Stimulated activated effector memory CD8-positive, alpha-beta T cell treated with anti-CD3 and anti-CD28 coated beads, Interleukin-12 subunit alpha, Interleukin-12 subunit beta, amount 100 ng/mL, for 72 hours (primary cell): ENCODE measurements at regions not wholly inside any gene's neighbourhood (a gene's known extent, or its start where the extent isn't known, plus 50 kb on each side); places are given as distances from the start of the nearest gene placed in this dataset.
"Not testable (repeated sequence)": the region's sequence is repeated elsewhere in the genome, so short reads cannot be mapped to it uniquely, and the experiment has no call there.

Experiments used
- ATAC-seq: fragments of 150-1000 bp; cut with Tn5 transposase; 2 replicates; pipeline ENCODE4 v1.10.0; 2021
- DNase-seq, 2 donors: peaks; one replicate each; pipeline ENCODE4 v3.0.0; 2021 to 2022; ENCODE audit warnings: low spot score in 2 of 2
- H3K27ac Mint-ChIP-seq: one replicate; pipeline ENCODE4 v1.8.0; 2022; ENCODE audit warnings: mild to moderate bottlenecking, mixed read lengths
- H3K36me3 Mint-ChIP-seq: one replicate; pipeline ENCODE4 v1.8.0; 2022; ENCODE audit warnings: mild to moderate bottlenecking, mixed read lengths
- H3K4me1 Mint-ChIP-seq: one replicate; pipeline ENCODE4 v1.8.0; 2022; ENCODE audit warnings: mixed read lengths
- H3K4me3 Mint-ChIP-seq: one replicate; pipeline ENCODE4 v1.8.0; 2022; ENCODE audit warnings: mild to moderate bottlenecking, mixed read lengths
- H3K9me3 Mint-ChIP-seq: one replicate; pipeline ENCODE4 v1.8.0; 2022; ENCODE audit warnings: mixed read lengths

DNA sequence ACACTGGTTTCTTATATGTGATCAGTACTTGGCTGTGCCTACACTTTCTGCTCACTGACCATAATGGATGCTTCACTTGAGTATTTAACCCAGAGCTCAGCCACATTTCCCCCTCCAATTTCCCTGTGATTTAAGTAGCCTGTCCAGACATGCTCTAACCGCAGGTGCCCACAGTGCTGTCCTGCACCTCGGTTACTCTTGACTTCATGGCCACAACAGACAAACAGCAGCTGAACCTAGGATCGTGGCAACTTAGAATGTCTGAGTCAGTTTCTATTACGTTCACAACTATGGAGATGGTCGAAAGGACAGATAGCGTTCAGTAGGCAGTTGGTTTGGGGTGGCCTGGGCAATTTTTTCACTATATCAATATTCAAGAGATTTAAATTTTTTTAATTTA lies 306.9 kb upstream of the SGK1 start:
- ATAC-seq (no peak), DNase-seq (no peak)
- H3K36me3 Mint-ChIP-seq: no peaks in the 10 kb centered on the region
- H3K27ac Mint-ChIP-seq: no peak overlapping the region
- no peaks in the 10 kb centered on the region for H3K9me3 Mint-ChIP-seq
- H3K4me3 Mint-ChIP-seq: no peak overlapping the region
- peaks cover under 1% of the 10 kb centered on the region for H3K4me1 Mint-ChIP-seq

DNA sequence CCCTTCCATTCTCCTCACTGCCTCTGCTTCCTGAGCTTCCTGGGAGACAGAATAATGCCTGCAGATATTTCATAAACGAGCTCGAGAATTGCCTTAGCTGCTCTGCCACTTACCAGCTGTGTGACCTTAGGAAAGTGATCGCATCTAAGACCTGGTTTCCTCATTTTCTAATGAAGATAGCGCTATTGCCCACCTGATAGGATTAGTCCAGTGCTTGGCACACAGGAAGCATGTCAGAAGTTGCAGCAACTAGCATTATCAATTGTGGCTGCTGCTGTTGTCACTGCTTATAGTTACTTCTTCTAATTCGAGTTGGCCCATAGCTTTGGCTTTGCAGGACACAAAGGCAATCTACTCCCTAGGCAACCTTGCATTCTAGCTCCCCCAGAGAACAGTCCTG lies 305.5 kb upstream of the SGK1 start:
- H3K4me3 Mint-ChIP-seq: no peak overlapping the region
- H3K9me3 Mint-ChIP-seq: no peaks in the 10 kb centered on the region
- H3K36me3 Mint-ChIP-seq: no peaks in the 10 kb centered on the region
- H3K27ac Mint-ChIP-seq: no peak overlapping the region
- H3K4me1 Mint-ChIP-seq: peaks cover 9% of the 10 kb centered on the region
- ATAC-seq (no peak), DNase-seq (no peak)

DNA sequence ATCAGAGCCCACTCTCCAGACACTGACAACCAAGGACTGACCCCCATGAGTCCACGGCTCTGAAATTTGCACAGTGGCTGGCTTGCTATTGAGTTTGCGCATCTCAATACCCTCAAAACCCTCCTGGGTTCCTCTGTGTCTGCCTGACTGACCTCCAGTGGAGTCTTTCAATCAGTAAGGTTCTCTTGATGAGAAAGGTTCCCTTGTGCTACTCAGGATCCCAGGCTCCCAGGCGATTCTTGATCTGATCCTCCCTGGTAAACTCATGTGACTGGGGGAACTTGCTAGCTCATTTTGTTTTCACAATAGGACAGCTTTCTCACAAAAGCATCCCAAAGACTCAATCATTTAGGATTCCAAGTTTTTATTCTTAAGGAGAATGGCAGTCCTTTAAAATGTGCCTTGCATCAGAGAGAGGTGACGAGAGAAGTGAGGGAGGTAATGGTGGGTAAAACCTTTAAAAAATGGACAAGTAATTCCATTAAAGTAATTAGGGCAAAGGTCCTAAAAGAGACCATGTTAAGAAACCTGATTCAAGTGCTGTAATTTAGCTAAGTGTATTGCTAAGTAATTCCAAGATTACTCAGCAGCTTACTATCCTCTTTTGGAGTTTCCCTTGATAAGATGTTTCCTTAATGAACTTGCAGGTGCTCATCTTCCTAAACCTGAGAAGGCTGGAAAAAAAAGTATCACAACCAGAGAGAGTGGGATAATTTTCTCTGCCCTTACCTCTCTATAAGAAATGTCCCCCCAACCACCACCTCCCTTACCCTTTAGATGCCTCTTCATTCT lies 304.7 kb upstream of the SGK1 start:
- Mint-ChIP-seq H3K27ac (no peak overlapping the region), H3K36me3 (no peaks in the 10 kb centered on the region), H3K4me1 (peaks cover 9% of the 10 kb centered on the region), H3K9me3 (no peaks in the 10 kb centered on the region), H3K4me3 (no peak overlapping the region)
- DNase-seq: no peak
- no peak for ATAC-seq

DNA sequence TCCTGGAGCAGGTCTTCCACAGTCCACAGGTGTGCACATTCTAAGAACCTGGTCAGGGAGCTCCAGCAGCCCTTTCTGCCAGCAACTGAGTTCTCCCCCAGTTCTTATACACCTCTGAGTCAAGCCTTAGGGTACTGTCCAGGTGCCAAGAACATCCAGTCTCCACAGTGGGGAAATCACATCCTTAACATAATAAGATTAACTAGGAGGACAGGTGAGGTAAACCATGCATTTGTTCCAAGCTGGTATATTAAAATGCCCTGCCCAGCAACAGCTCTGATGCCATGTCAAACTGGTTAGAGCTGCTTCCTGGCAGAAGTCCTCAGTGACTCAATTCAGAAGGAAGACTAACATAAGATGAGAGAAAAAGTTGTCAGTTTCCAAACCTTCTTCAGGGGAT lies 303.9 kb upstream of the SGK1 start:
- DNase-seq: no peak
- Mint-ChIP-seq H3K27ac (no peak overlapping the region), H3K36me3 (no peaks in the 10 kb centered on the region), H3K4me1 (peaks cover 9% of the 10 kb centered on the region), H3K4me3 (no peak overlapping the region), H3K9me3 (no peaks in the 10 kb centered on the region)
- peak; percentile 52 for ATAC-seq

DNA sequence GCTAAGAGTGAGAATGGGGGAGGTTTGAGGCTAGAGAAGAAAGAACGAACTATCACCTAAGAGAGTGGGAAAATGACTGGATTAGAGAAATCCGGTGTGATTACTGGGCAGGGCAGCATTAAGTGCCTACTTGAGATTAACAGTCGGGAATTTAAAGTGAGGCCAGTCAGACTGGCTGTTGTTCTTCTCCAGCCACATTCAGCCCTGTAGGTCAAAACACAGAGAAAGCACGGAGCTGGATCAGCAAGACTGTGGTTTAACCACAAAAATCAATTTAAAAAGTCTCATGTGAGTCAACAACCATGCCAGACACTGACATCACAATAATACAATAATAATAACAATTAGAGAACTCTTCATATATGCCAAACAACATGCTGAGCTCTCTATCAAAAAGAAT lies 301.9 kb upstream of the SGK1 start:
- ATAC-seq: peak; percentile 47
- Mint-ChIP-seq H3K9me3 (no peaks in the 10 kb centered on the region), H3K4me1 (peaks cover 9% of the 10 kb centered on the region), H3K36me3 (no peaks in the 10 kb centered on the region), H3K4me3 (no peak overlapping the region), H3K27ac (no peak overlapping the region)
- no peak for DNase-seq

DNA sequence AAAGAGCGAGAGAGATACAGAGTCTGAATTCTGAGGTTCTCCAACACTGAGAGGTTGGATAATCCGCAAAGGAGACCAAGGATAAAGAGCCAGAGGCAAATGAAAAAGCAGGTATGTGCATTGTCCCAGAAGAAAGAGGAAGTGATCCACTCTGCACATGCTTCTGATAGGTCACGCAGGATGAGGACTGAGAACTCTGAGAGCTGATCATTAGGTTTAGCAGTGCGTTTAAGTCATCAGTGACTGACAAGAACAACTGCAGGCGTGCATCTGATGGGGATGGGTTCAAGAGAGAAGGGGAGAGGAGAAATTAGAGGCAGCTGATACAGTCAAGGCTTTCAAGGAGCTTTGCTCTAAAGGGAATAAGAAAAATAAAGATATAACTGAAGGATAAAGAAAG lies 301.2 kb upstream of the SGK1 start:
- peaks cover 9% of the 10 kb centered on the region for H3K4me1 Mint-ChIP-seq
- H3K36me3 Mint-ChIP-seq: no peaks in the 10 kb centered on the region
- ATAC-seq: no peak
- DNase-seq: no peak
- H3K27ac Mint-ChIP-seq: no peak overlapping the region
- no peak overlapping the region for H3K4me3 Mint-ChIP-seq
- H3K9me3 Mint-ChIP-seq: no peaks in the 10 kb centered on the region

DNA sequence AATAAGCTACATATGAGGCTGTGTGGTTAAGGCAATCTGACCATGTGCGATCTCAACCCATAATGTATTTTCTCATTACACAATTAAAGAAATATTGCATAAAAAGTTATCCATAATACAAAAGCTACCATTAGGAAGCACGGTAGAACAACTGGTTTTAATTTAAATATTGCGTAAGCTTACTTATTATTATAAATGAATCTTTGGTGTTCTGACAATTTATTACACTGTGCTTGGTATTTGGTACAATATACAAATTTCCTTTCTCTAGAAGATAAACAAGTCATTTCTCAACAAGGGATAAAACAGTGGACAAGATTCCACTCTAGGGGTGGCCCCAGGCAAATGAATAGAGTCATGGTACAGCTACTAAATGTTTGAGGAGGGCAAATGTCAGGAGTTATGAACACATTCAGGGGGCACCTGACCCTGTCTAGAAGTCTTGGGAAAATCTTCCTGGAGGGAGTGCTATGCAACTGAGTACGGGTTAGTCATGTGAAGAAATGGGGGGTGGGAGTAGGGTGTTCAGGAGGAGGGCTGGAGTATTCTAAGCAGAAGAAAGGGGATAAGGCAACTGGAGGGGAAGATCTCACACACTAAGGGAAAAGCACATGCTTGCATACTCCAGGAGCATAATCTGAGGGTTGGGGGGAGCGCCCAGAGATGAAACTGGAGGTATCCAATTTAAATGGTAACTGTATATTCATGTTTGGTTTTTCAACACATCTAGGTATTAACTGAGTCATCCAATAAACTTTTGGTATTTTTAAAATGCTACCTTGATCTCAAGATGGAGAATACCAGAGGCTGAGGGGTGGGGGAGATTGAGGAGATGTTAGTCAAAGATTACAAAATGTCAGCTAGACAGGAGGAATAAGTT lies 296.9 kb upstream of the SGK1 start:
- no peak for DNase-seq
- Mint-ChIP-seq H3K4me1 (peaks cover 9% of the 10 kb centered on the region), H3K36me3 (no peaks in the 10 kb centered on the region), H3K9me3 (no peaks in the 10 kb centered on the region), H3K4me3 (no peak overlapping the region), H3K27ac (no peak overlapping the region)
- ATAC-seq: no peak

DNA sequence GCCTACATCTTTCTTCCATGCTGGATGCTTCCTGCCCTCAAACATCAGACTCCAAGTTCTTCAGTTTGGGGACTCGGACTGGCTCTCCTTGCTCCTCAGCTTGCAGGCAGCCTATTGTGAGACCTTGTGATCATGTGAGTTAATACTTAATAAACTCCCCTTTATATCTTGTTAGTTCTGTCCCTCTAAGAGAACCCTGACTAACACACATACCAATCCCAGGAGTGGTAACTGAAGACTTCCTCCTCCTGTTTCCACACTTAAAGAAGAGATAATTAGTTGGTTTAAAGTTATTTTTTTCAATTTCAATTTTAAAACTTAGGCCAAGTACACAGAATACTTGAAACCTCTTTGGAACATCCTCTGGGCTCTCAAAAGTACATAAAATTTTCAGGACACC lies 294.2 kb upstream of the SGK1 start:
- not testable (repeated sequence) for H3K27ac Mint-ChIP-seq, H3K4me3 Mint-ChIP-seq, H3K36me3 Mint-ChIP-seq, H3K4me1 Mint-ChIP-seq, ATAC-seq, H3K9me3 Mint-ChIP-seq, DNase-seq

DNA sequence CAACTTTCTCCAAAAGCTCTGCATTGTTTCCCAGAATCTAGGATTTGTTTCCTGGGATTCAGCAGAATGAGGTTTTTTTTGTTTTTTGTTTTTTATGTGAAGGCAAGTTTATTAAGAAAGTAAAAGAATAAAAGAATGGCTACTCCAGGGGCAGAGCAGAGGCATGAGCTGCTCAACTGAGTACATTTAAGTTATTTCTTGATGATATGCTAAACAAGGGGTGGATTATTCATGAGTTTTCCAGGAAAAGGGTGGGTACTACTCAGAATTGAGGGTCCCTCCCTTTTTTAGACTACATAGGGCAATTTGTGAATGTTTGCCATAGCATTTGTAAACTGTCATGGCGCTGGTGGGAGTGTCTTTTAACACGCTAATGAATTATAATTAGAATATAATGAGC lies 292.5 kb upstream of the SGK1 start:
- H3K4me3 Mint-ChIP-seq: no peak overlapping the region
- no peaks in the 10 kb centered on the region for H3K9me3 Mint-ChIP-seq
- DNase-seq (no peak), ATAC-seq (no peak)
- H3K36me3 Mint-ChIP-seq: no peaks in the 10 kb centered on the region
- no peak overlapping the region for H3K27ac Mint-ChIP-seq
- H3K4me1 Mint-ChIP-seq: no peaks in the 10 kb centered on the region

DNA sequence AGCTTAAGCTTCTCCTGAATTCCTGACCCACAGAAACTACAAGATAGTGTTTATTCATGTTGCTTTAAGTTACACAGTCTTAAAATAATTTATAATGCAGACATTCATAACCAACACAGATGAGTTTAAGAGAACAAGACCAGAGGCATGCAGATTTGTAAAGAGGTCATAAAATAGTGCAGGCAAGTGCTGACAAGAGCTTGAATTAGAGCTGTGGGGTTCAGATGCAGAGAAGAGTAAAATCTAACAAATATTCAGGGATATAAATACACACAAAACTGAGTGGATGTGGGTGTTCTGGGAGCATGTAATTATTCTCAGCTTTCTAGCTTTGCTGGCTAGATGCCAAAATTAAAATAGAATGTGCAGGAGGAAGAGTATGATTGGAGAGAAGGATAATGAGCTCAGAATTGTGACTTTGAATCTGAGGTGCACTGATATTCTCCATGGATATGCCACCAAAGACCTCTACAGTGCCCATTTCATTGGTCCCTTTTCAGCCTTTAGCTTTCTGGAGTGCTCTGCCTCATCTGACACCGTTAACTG lies 291.9 kb upstream of the SGK1 start:
- Mint-ChIP-seq H3K4me1 (no peaks in the 10 kb centered on the region), H3K27ac (no peak overlapping the region), H3K4me3 (no peak overlapping the region), H3K9me3 (no peaks in the 10 kb centered on the region), H3K36me3 (no peaks in the 10 kb centered on the region)
- ATAC-seq (no peak), DNase-seq (no peak)

DNA sequence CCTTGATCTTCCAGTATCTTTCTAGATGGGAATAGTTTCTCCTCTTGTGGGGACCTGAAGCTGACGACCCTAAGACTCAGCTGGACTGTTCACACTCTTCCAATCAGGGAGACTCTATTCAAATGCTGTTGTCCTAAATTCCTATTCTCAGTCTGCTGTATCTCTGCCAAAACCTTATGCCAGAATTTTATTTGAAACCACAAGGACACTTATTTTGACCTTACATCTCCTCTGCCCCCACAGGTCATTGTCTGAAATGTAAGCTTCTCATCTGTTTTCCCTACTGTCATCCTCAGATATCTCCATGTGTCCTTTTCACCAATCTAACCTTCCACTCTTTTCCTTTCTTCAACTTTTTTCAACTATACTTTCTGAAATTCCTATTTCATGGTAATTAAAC lies 289.5 kb upstream of the SGK1 start:
- Mint-ChIP-seq H3K9me3 (no peaks in the 10 kb centered on the region), H3K4me3 (no peak overlapping the region)
- ATAC-seq: no peak

DNA sequence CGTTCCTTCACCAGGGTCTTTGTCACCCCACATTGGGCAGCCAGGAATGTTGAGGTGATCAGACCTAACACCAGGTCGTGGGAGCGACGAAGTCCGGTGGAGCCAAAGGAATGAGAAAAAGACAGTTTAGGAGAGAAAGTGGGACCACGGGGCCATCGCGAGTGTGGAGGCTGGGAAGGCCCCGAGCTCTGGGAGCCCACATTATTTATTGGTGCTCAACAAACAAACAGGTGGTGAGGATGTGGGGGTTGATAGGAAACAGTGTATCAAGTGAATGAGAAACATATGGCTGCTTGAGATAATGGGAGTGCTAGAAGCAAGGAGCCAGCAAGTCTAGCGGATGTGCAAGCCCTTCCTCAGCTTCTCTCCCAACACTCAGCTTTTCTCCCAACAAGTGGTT lies 287.1 kb upstream of the SGK1 start:
- Mint-ChIP-seq H3K4me3 (no peak overlapping the region), H3K4me1 (no peaks in the 10 kb centered on the region), H3K27ac (no peak overlapping the region), H3K9me3 (peaks cover 5% of the 10 kb centered on the region), H3K36me3 (no peaks in the 10 kb centered on the region)
- DNase-seq (no peak), ATAC-seq (no peak)

More for the DNA sequence above, 289.5 kb upstream of the SGK1 start:
- no peak for DNase-seq
- H3K27ac Mint-ChIP-seq: no peak overlapping the region
- H3K4me1 Mint-ChIP-seq: no peaks in the 10 kb centered on the region
- no peaks in the 10 kb centered on the region for H3K36me3 Mint-ChIP-seq

DNA sequence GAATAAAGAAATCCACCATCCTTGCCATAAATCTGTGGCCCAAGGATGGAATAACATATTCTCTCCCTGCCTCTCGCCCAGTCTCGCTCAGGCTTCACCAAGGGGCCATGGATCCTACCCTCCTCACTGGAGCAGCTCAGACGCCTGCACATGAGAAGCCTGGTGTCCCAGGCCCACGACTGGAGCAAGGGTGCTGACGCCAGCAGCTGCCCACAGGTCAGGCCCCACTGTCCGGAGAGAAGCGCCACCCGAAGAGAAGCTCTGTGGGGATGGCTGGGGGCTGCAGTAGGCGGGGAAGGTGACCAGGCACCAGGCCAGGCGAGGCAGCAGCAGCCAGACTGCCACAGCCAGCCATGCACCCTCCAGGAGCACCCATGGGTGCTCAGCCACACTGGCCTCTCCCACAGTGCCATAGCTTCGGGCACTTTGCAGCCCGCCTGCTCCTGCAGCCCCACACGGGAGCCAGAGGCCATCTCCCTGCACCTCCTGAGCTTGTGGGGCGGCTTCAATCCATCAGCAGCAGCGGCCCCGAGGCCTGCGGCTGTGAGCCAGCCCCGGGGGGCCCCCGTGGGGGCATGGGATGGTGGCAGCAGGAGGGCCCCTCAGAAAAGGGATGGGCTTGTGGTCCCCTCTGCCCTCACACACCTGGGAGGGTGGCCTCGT lies 286.2 kb upstream of the SGK1 start:
- ATAC-seq: no peak
- no peaks in the 10 kb centered on the region for H3K36me3 Mint-ChIP-seq
- no peaks in the 10 kb centered on the region for H3K4me1 Mint-ChIP-seq
- H3K27ac Mint-ChIP-seq: no peak overlapping the region
- no peak overlapping the region for H3K4me3 Mint-ChIP-seq
- H3K9me3 Mint-ChIP-seq: peaks cover 5% of the 10 kb centered on the region
- DNase-seq: no peak

DNA sequence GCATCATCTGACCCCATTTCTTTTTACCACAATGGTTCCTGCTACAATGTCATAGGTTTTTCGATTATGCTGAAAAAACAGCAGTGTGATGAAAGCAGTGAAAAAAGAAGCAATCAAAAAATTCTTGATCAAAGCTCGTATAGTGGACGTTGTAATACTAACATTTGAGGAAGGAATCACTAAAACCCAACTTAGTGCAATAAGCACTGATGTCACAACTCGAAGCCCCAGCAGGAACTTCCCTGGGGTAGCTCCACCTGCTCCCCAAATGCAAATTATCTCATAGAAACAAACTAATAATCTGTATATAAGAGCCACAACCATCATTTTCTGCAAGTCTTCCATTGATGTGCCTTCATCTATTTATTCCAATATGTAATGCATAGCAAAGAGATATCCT lies 285.6 kb upstream of the SGK1 start:
- Mint-ChIP-seq H3K36me3 (no peaks in the 10 kb centered on the region), H3K4me1 (no peaks in the 10 kb centered on the region), H3K4me3 (no peak overlapping the region), H3K27ac (no peak overlapping the region), H3K9me3 (peaks cover 5% of the 10 kb centered on the region)
- no peak for DNase-seq
- no peak for ATAC-seq

DNA sequence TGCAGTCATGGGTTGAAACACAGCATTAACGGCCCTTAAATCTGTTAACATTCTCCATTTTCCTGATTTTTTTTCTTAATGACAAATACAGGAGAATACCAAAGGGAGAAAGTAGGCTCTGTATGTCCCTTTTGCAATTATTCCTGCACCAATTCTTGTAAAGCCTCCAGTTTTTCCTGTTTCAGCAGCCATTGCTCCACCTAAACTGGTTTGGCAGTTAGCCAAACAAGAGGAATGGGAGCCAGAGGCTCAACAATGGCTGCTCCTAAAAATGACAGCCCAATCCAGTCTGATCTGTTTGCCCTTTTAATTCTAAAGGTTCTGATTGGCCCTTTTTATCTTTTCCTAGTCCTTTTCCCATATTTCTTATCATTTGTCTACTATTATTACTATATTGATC lies 284.2 kb upstream of the SGK1 start:
- ATAC-seq: no peak
- H3K9me3 Mint-ChIP-seq: peaks cover 5% of the 10 kb centered on the region

More for the DNA sequence above, 284.2 kb upstream of the SGK1 start:
- H3K36me3 Mint-ChIP-seq: no peaks in the 10 kb centered on the region
- H3K4me3 Mint-ChIP-seq: no peak overlapping the region
- no peak for DNase-seq
- no peak overlapping the region for H3K27ac Mint-ChIP-seq
- no peaks in the 10 kb centered on the region for H3K4me1 Mint-ChIP-seq
